CD4-positive, alpha-beta T cell treated with Interleukin-10 for 1 hour (primary cell): ENCODE measurements at regions not wholly inside any gene's neighbourhood (a gene's known extent, or its start where the extent isn't known, plus 50 kb on each side); places are given as distances from the start of the nearest gene placed in this dataset.

Experiments
- DNase-seq: peaks from one replicate; pipeline ENCODE4 v3.0.0-alpha.2; 2020

- DNase-seq: no peak
These were observed 422.1 kb upstream of the DSEL start for GRCh38 chr18:67938660-67939059.

GRCh38 chr18:67935638-67936037 is 419.1 kb upstream of the DSEL start:
- DNase-seq: no peak

- DNase-seq: no peak
These were observed 416.8 kb upstream of the DSEL start for GRCh38 chr18:67933271-67933670.

GRCh38 chr18:67932271-67932670 is 415.8 kb upstream of the DSEL start:
- no peak for DNase-seq

- DNase-seq: no peak
These were observed 410.7 kb upstream of the DSEL start for GRCh38 chr18:67926929-67927864.

- no peak for DNase-seq
These were observed 408.1 kb upstream of the DSEL start for GRCh38 chr18:67924656-67925055.

GRCh38 chr18:67919316-67919715 is 402.8 kb upstream of the DSEL start:
- DNase-seq: no peak

- no peak for DNase-seq
These were observed 399.6 kb upstream of the DSEL start for GRCh38 chr18:67916097-67916496.

GRCh38 chr18:67913040-67913439 is 396.5 kb upstream of the DSEL start:
- no peak for DNase-seq

- DNase-seq: no peak
These were observed 385.1 kb upstream of the DSEL start for GRCh38 chr18:67901573-67901972.

- DNase-seq: no peak
These were observed 379.9 kb upstream of the DSEL start for GRCh38 chr18:67896451-67896850.

GRCh38 chr18:67893916-67894315 is 377.4 kb upstream of the DSEL start:
- DNase-seq: no peak

GRCh38 chr18:67876871-67877270 is 360.4 kb upstream of the DSEL start:
- DNase-seq: no peak

GRCh38 chr18:67875944-67876343 is 359.4 kb upstream of the DSEL start:
- DNase-seq: no peak

- DNase-seq: no peak
These were observed 358.5 kb upstream of the DSEL start for GRCh38 chr18:67875060-67875459.

GRCh38 chr18:67865400-67865799 is 348.9 kb upstream of the DSEL start:
- no peak for DNase-seq

- DNase-seq: no peak
These were observed 348.3 kb upstream of the DSEL start for GRCh38 chr18:67864677-67865340.

GRCh38 chr18:67862069-67862468 is 345.5 kb upstream of the DSEL start:
- no peak for DNase-seq

GRCh38 chr18:67854340-67854739 is 337.8 kb upstream of the DSEL start:
- no peak for DNase-seq

GRCh38 chr18:67846422-67847098 is 330.0 kb upstream of the DSEL start:
- no peak for DNase-seq

- DNase-seq: no peak
These were observed 328.5 kb upstream of the DSEL start for GRCh38 chr18:67845035-67845434.

GRCh38 chr18:67840379-67840778 is 323.9 kb upstream of the DSEL start:
- no peak for DNase-seq

- DNase-seq: no peak
These were observed 301.9 kb upstream of the DSEL start for GRCh38 chr18:67818432-67818831.

- DNase-seq: no peak
These were observed 298.8 kb upstream of the DSEL start for GRCh38 chr18:67815280-67815679.
